Heart left ventricle (tissue), 13 donors: ENCODE measurements at regions not wholly inside any gene's neighbourhood (a gene's known extent, or its start where the extent isn't known, plus 50 kb on each side); places are given as distances from the start of the nearest gene placed in this dataset.

Source experiments
- POLR2A ChIP-seq, 2 donors: fragments of 450-650 bp; IDR thresholded peaks; one replicate each; pipeline ENCODE4 v1.6.1; 2017; ENCODE audit warnings: antibody characterized with exemption in 2 of 2, mild to moderate bottlenecking in 2 of 2, moderate library complexity in 2 of 2
- TF ChIP-seq, protein P1 (sequence below), 12 donors: fragments of 200-600 bp; sonication (generic) in 4 of 12; IDR thresholded peaks; one replicate each; pipeline versions ENCODE4 v1.5.0 to v1.8.0; 2018 to 2022; ENCODE audit warnings: antibody characterized with exemption in 12 of 12, mild to moderate bottlenecking in 5 of 12
- donor health status: ischemic (EF 13 %, LVEDD 7.1; RV severe dilation, severe dysfunction).
- donor health status: DM: no; HTN: yes; CAD: no.
- donor health status: DM: no; HTN: no; CAD: no.
- donor health status: ischemic (EF 25% LVEDD 6.9; RV normal size, moderate dysfunction).
- donor health status: ischemic (EF 25% LVEDD 5.7; RV mildly dilated, moderate dysfunction).
- donor health status: ischemic (EF 35%, LVEDD 5.7; RV mildly dilated, moderate dysfunction).
- donor health status: nonischemic (EF 11% LVEDD 7.7; RV severe dilation, severe dysfunction).
- donor health status: DM: yes; HTN: yes; CAD: no.
- donor health status: PGD.
- donor health status: ischemic (EF 29% LVEDD 5.4; RV normal size, mild dysfunction).
- donor health status: nonischemic (EF 23%, LVEDD 6.1; RV moderate dilation, normal function).

GRCh38 chr12:32988982-32989381, 92.4 kb upstream of the PKP2 start:
- TF ChIP-seq, protein P1, sequence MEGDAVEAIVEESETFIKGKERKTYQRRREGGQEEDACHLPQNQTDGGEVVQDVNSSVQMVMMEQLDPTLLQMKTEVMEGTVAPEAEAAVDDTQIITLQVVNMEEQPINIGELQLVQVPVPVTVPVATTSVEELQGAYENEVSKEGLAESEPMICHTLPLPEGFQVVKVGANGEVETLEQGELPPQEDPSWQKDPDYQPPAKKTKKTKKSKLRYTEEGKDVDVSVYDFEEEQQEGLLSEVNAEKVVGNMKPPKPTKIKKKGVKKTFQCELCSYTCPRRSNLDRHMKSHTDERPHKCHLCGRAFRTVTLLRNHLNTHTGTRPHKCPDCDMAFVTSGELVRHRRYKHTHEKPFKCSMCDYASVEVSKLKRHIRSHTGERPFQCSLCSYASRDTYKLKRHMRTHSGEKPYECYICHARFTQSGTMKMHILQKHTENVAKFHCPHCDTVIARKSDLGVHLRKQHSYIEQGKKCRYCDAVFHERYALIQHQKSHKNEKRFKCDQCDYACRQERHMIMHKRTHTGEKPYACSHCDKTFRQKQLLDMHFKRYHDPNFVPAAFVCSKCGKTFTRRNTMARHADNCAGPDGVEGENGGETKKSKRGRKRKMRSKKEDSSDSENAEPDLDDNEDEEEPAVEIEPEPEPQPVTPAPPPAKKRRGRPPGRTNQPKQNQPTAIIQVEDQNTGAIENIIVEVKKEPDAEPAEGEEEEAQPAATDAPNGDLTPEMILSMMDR (IDR thresholded peaks at IDR 0.05): no peak
- TF ChIP-seq POLR2A (IDR thresholded peaks at IDR 0.05): no peak
